Small intestine (tissue), 7 donors: ENCODE measurements at regions not wholly inside any gene's neighbourhood (a gene's known extent, or its start where the extent isn't known, plus 50 kb on each side); places are given as distances from the start of the nearest gene placed in this dataset.
"Not testable (repeated sequence)": the region's sequence is repeated elsewhere in the genome, so short reads cannot be mapped to it uniquely, and the experiment has no call there.

Experiments
- DNase-seq, 2 donors: peaks; one replicate each; pipeline versions ENCODE4 v3.0.0 to v3.0.0-alpha.2; 2013
- FAIRE-seq: peaks from 2 replicates; lab custom pipeline; 2012; peaks lifted over from hg19 to GRCh38; lab: Jason Lieb, UNC
- H3K27ac ChIP-seq, 3 donors: one replicate each; pipeline ENCODE4 v1.5.1; 2013; ENCODE audit warnings: low read length in 2 of 3, mild to moderate bottlenecking in 2 of 3, control low read depth in 1 of 3, inconsistent platforms in 1 of 3, low read depth in 1 of 3, moderate library complexity in 1 of 3
- H3K27me3 ChIP-seq, 3 donors: one replicate each; pipeline ENCODE4 v1.6.1; 2013; ENCODE audit warnings: low read length in 3 of 3, inconsistent platforms in 1 of 3; ENCODE audit not compliant: control insufficient read depth in 3 of 3, insufficient read depth in 3 of 3
- H3K36me3 ChIP-seq, 3 donors: one replicate each; pipeline ENCODE4 v1.6.1; 2013; ENCODE audit warnings: low read length in 3 of 3, inconsistent platforms in 1 of 3, low read depth in 1 of 3, mild to moderate bottlenecking in 1 of 3, moderate library complexity in 1 of 3; ENCODE audit not compliant: control insufficient read depth in 3 of 3, insufficient read depth in 2 of 3
- H3K4me1 ChIP-seq, 3 donors: one replicate each; pipeline ENCODE4 v1.6.1; 2013; ENCODE audit warnings: low read length in 2 of 3, inconsistent platforms in 1 of 3, low read depth in 1 of 3, mild to moderate bottlenecking in 1 of 3, moderate library complexity in 1 of 3; ENCODE audit not compliant: control insufficient read depth in 3 of 3, insufficient read depth in 2 of 3
- H3K4me3 ChIP-seq, 3 donors: one replicate each; pipeline ENCODE4 v1.5.1; 2013; ENCODE audit warnings: low read length in 3 of 3, control low read depth in 1 of 3, inconsistent platforms in 1 of 3, low read depth in 1 of 3, mild to moderate bottlenecking in 1 of 3, moderate library complexity in 1 of 3
- H3K9me3 ChIP-seq, 2 donors: one replicate each; pipeline ENCODE4 v1.6.1; 2013; ENCODE audit warnings: low read depth in 1 of 2, low read length in 1 of 2; ENCODE audit not compliant: control insufficient read depth in 2 of 2, insufficient read depth in 1 of 2
- WGBS, 3 donors: extraction: QIAGEN DNeasy Blood & Tissue Kit; methylation state at CpG; one replicate each; pipeline ENCODE4 v1.1.7; 2013; 5-methylcytosine and 5-hydroxymethylcytosine counted together
- donor health status: healthy with polysubstance abuse.
- donor health status: control.
- donor health status: control.
- donor health status: Bipolar disorder and iron deficiency.
- donor health status: healthy.

DNA sequence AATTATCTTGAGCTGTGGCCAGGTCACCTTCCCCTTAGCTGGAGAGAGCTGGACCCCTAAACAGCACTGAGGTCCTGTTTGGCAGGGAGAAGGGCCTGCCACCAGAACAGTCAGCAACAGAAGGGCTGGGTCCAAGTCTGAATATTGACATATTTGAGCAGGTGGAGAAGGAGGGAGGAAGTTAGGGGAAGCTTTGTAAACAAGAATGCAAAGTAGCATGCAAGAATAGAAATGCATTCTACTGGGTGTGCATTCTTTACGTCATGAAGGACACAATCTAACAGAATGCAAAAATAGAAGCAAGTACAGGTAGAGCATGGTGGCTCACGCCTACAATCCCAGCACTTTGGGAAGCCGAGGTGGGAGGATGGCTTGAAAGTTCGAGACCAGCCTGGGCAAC lies 100.5 kb downstream of the QRSL1 start:
- Histone ChIP-seq H3K9me3 (no peaks in the 10 kb centered on the region), H3K27me3 (no peaks in the 10 kb centered on the region), H3K4me1 (peaks cover 0 to 19% (median 2%) of the 10 kb centered on the region in 3 donors), H3K4me3 (no peak overlapping the region), H3K27ac (no peak overlapping the region), H3K36me3 (no peaks in the 10 kb centered on the region)
- FAIRE-seq = no peak
- no peak for DNase-seq
- WGBS, 3 donors = 73 to 79% (median 76%) methylated on average over 4 of the region's 4 CpGs

GRCh38 chr6:106728296-106728870 lies 99.0 kb downstream of the QRSL1 start:
- Histone ChIP-seq H3K36me3 (no peaks in the 10 kb centered on the region), H3K9me3 (no peaks in the 10 kb centered on the region), H3K4me3 (no peak overlapping the region), H3K27ac (no peak overlapping the region), H3K27me3 (no peaks in the 10 kb centered on the region), H3K4me1 (peaks cover 0 to 19% (median 2%) of the 10 kb centered on the region in 3 donors)
- WGBS, 3 donors = 64 to 77% (median 70%) methylated on average over 5 of the region's 5 CpGs
- DNase-seq = no peak
- FAIRE-seq = no peak

- no peak for FAIRE-seq
- Histone ChIP-seq H3K36me3 (no peaks in the 10 kb centered on the region), H3K9me3 (no peaks in the 10 kb centered on the region), H3K4me1 (peaks cover 0 to 19% (median 2%) of the 10 kb centered on the region in 3 donors), H3K27ac (no peak overlapping the region), H3K4me3 (no peak overlapping the region), H3K27me3 (no peaks in the 10 kb centered on the region)
- WGBS, 3 donors = 74 to 80% (median 79%) methylated on average over 3 of the region's 3 CpGs
- no peak for DNase-seq
Measured at GRCh38 chr6:106727480-106728149, 98.2 kb downstream of the QRSL1 start.

GRCh38 chr6:106724848-106725247 lies 95.5 kb downstream of the QRSL1 start:
- 38 to 64% (median 44%) methylated on average over 2 of the region's 2 CpGs for WGBS, 3 donors
- Histone ChIP-seq H3K27ac (no peak overlapping the region), H3K4me1 (peaks cover 0 to 6% (median 3%) of the 10 kb centered on the region in 3 donors), H3K9me3 (no peaks in the 10 kb centered on the region), H3K27me3 (no peaks in the 10 kb centered on the region), H3K4me3 (no peak overlapping the region), H3K36me3 (no peaks in the 10 kb centered on the region)
- peak in 1 of 2 donors; percentile 20 for DNase-seq
- no peak for FAIRE-seq

GRCh38 chr6:106724337-106724736 lies 95.0 kb downstream of the QRSL1 start:
- H3K9me3 ChIP-seq = no peaks in the 10 kb centered on the region
- no peaks in the 10 kb centered on the region for H3K36me3 ChIP-seq
- DNase-seq (no peak), FAIRE-seq (no peak)
- H3K4me1 ChIP-seq = peaks cover 0 to 4% (median 3%) of the 10 kb centered on the region in 3 donors
- H3K27me3 ChIP-seq = no peaks in the 10 kb centered on the region
- no peak overlapping the region for H3K27ac ChIP-seq
- H3K4me3 ChIP-seq = no peak overlapping the region
- WGBS, 3 donors = 78 to 87% (median 82%) methylated on average over 4 of the region's 4 CpGs

- not testable (repeated sequence) for H3K27me3 ChIP-seq, H3K9me3 ChIP-seq, H3K4me3 ChIP-seq, FAIRE-seq, H3K27ac ChIP-seq, DNase-seq, H3K4me1 ChIP-seq, H3K36me3 ChIP-seq
- WGBS, 3 donors = 95 to 98% (median 96%) methylated on average over 2 of the region's 2 CpGs
Measured at GRCh38 chr6:106723419-106723818, 94.0 kb downstream of the QRSL1 start.

DNA sequence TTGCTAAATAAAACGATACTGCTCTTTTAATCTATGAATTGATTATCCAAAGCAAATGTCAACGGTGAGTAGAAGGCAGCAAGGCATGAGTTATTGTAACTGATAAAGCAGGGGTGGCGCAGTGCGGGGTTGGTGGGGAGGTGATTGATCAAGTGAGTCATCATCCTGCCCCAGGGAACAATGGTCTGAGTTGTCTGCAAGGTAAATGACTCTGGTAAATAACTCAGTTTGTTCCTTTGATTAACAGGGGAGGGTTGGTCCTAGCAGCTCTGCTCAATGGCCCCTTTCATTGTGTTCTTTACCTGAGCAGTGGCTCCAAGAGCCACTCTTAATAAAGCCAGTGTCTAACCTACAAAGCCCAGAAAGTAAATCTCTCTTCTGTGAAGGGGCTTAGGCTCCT lies 91.8 kb downstream of the QRSL1 start:
- FAIRE-seq = peak; percentile 51
- peak in 1 of 2 donors; percentile 76 for DNase-seq

More for the DNA sequence above, 91.8 kb downstream of the QRSL1 start:
- H3K36me3 ChIP-seq, H3K9me3 ChIP-seq, H3K27me3 ChIP-seq, H3K4me3 ChIP-seq: not testable (repeated sequence)
- Histone ChIP-seq H3K4me1 (peaks cover 2 to 12% (median 3%) of the 10 kb centered on the region in 3 donors), H3K27ac (peak overlapping the region in 1 of 3 donors; percentile 72)
- WGBS, 3 donors = 15 to 59% (median 29%) methylated on average over 3 of the region's 4 CpGs
